Activated T-helper 1 cell treated with anti-CD3 and anti-CD28 coated beads, Interleukin-12 subunit alpha, Interleukin-12 subunit beta, Interleukin-2, Interleukin-4 antibody, amounts not matched to agents 30 ng/mL and 10 ng/mL and 1 ng/mL, durations not matched to agents 14 hours and 24 hours and 36 hours (primary cell): ENCODE measurements at regions not wholly inside any gene's neighbourhood (a gene's known extent, or its start where the extent isn't known, plus 50 kb on each side); places are given as distances from the start of the nearest gene placed in this dataset.
"Not testable (repeated sequence)": the region's sequence is repeated elsewhere in the genome, so short reads cannot be mapped to it uniquely, and the experiment has no call there.

Experiments
- DNase-seq: peaks from one replicate; pipeline ENCODE4 v3.0.0; 2021; ENCODE audit warnings: low spot score
- H3K27ac Mint-ChIP-seq: one replicate; pipeline ENCODE4 v1.8.0; 2021; ENCODE audit warnings: mild to moderate bottlenecking, mixed read lengths
- H3K27me3 Mint-ChIP-seq: one replicate; pipeline ENCODE4 v1.8.0; 2022; ENCODE audit warnings: mild to moderate bottlenecking, moderate library complexity, mixed read lengths; ENCODE audit not compliant: insufficient read depth
- H3K36me3 Mint-ChIP-seq: one replicate; pipeline ENCODE4 v1.8.0; 2021; ENCODE audit warnings: low read depth, mixed read lengths
- H3K4me1 Mint-ChIP-seq: one replicate; pipeline ENCODE4 v1.8.0; 2021; ENCODE audit warnings: low read depth, mixed read lengths
- H3K4me3 Mint-ChIP-seq: one replicate; pipeline ENCODE4 v1.8.0; 2021; ENCODE audit warnings: mild to moderate bottlenecking, moderate library complexity, mixed read lengths
- H3K9me3 Mint-ChIP-seq: one replicate; pipeline ENCODE4 v1.8.0; 2021; ENCODE audit warnings: mixed read lengths
- intact Hi-C: fragments of 100-400 bp; cut with micrococcal nuclease; formaldehyde crosslinking; loops from one replicate; pipeline ENCODE4 v1.15.1; 2024

- Mint-ChIP-seq H3K4me1 (peaks cover 10% of the 10 kb centered on the region), H3K27me3 (no peaks in the 10 kb centered on the region), H3K36me3 (peaks cover 5% of the 10 kb centered on the region), H3K4me3 (no peak overlapping the region), H3K27ac (peak overlapping the region; percentile 64), H3K9me3 (peaks cover 30% of the 10 kb centered on the region)
- intact Hi-C loops: no loop called here
- no peak for DNase-seq
Measured at GRCh38 chr22:47495110-47495509, 732.7 kb downstream of the TBC1D22A start.

GRCh38 chr22:47488131-47488530 lies 725.7 kb downstream of the TBC1D22A start:
- not testable (repeated sequence) for H3K9me3 Mint-ChIP-seq

GRCh38 chr22:47486569-47487312 lies 724.3 kb downstream of the TBC1D22A start:
- H3K9me3 Mint-ChIP-seq: no peaks in the 10 kb centered on the region
- intact Hi-C loops: no loop called here
- H3K4me3 Mint-ChIP-seq: no peak overlapping the region
- peaks cover 9% of the 10 kb centered on the region for H3K27me3 Mint-ChIP-seq
- H3K36me3 Mint-ChIP-seq: no peaks in the 10 kb centered on the region
- H3K27ac Mint-ChIP-seq: no peak overlapping the region
- no peaks in the 10 kb centered on the region for H3K4me1 Mint-ChIP-seq
- no peak for DNase-seq

More at GRCh38 chr22:47488131-47488530, 725.7 kb downstream of the TBC1D22A start:
- H3K27me3 Mint-ChIP-seq, H3K4me3 Mint-ChIP-seq, H3K4me1 Mint-ChIP-seq, DNase-seq, H3K36me3 Mint-ChIP-seq, intact Hi-C loops, H3K27ac Mint-ChIP-seq: not testable (repeated sequence)

GRCh38 chr22:47484960-47485569 lies 722.6 kb downstream of the TBC1D22A start:
- no peak overlapping the region for H3K4me3 Mint-ChIP-seq
- H3K9me3 Mint-ChIP-seq: no peaks in the 10 kb centered on the region
- intact Hi-C loops: no loop called here
- no peak overlapping the region for H3K27ac Mint-ChIP-seq
- no peaks in the 10 kb centered on the region for H3K36me3 Mint-ChIP-seq
- no peak for DNase-seq
- H3K27me3 Mint-ChIP-seq: peaks cover 9% of the 10 kb centered on the region
- H3K4me1 Mint-ChIP-seq: no peaks in the 10 kb centered on the region

- Mint-ChIP-seq H3K27me3 (peaks cover 3% of the 10 kb centered on the region), H3K9me3 (no peaks in the 10 kb centered on the region), H3K4me1 (peaks cover 10% of the 10 kb centered on the region), H3K36me3 (no peaks in the 10 kb centered on the region), H3K4me3 (no peak overlapping the region), H3K27ac (no peak overlapping the region)
- intact Hi-C loops: no loop called here
- DNase-seq: no peak
Measured at GRCh38 chr22:47476231-47476630, 713.8 kb downstream of the TBC1D22A start.

- no peak overlapping the region for H3K4me3 Mint-ChIP-seq
- H3K4me1 Mint-ChIP-seq: peaks cover 10% of the 10 kb centered on the region
- H3K36me3 Mint-ChIP-seq: no peaks in the 10 kb centered on the region
- intact Hi-C loops: no loop called here
- no peak for DNase-seq
- no peaks in the 10 kb centered on the region for H3K9me3 Mint-ChIP-seq
- no peak overlapping the region for H3K27ac Mint-ChIP-seq
- H3K27me3 Mint-ChIP-seq: peaks cover 3% of the 10 kb centered on the region
Measured at GRCh38 chr22:47474895-47475294, 712.4 kb downstream of the TBC1D22A start.

- H3K27ac Mint-ChIP-seq: no peak overlapping the region
- peaks cover 10% of the 10 kb centered on the region for H3K4me1 Mint-ChIP-seq
- no peaks in the 10 kb centered on the region for H3K36me3 Mint-ChIP-seq
- H3K9me3 Mint-ChIP-seq: no peaks in the 10 kb centered on the region
- no peak overlapping the region for H3K4me3 Mint-ChIP-seq
- no peak for DNase-seq
- H3K27me3 Mint-ChIP-seq: peaks cover 3% of the 10 kb centered on the region
- intact Hi-C loops: no loop called here
Measured at GRCh38 chr22:47474464-47474863, 712.0 kb downstream of the TBC1D22A start.

- peaks cover 10% of the 10 kb centered on the region for H3K4me1 Mint-ChIP-seq
- H3K9me3 Mint-ChIP-seq: no peaks in the 10 kb centered on the region
- intact Hi-C loops: no loop called here
- H3K27ac Mint-ChIP-seq: no peak overlapping the region
- H3K36me3 Mint-ChIP-seq: no peaks in the 10 kb centered on the region
- no peak for DNase-seq
- peaks cover 3% of the 10 kb centered on the region for H3K27me3 Mint-ChIP-seq
- H3K4me3 Mint-ChIP-seq: no peak overlapping the region
Measured at GRCh38 chr22:47472636-47473035, 710.2 kb downstream of the TBC1D22A start.

- no peak for DNase-seq
- Mint-ChIP-seq H3K36me3 (no peaks in the 10 kb centered on the region), H3K4me1 (peaks cover 10% of the 10 kb centered on the region), H3K27ac (no peak overlapping the region), H3K27me3 (peaks cover 3% of the 10 kb centered on the region), H3K4me3 (no peak overlapping the region), H3K9me3 (peaks cover 3% of the 10 kb centered on the region)
- intact Hi-C loops: no loop called here
Measured at GRCh38 chr22:47471406-47471805, 709.0 kb downstream of the TBC1D22A start.

- no peaks in the 10 kb centered on the region for H3K36me3 Mint-ChIP-seq
- H3K4me1 Mint-ChIP-seq: no peaks in the 10 kb centered on the region
- H3K27ac Mint-ChIP-seq: no peak overlapping the region
- H3K9me3 Mint-ChIP-seq: peaks cover 3% of the 10 kb centered on the region
- DNase-seq: no peak
- intact Hi-C loops: no loop called here
- no peak overlapping the region for H3K4me3 Mint-ChIP-seq
- no peaks in the 10 kb centered on the region for H3K27me3 Mint-ChIP-seq
Measured at GRCh38 chr22:47465809-47466208, 703.4 kb downstream of the TBC1D22A start.

GRCh38 chr22:47465222-47465621 lies 702.8 kb downstream of the TBC1D22A start:
- H3K36me3 Mint-ChIP-seq: no peaks in the 10 kb centered on the region
- H3K4me1 Mint-ChIP-seq: no peaks in the 10 kb centered on the region
- no peak overlapping the region for H3K27ac Mint-ChIP-seq
- no peak overlapping the region for H3K4me3 Mint-ChIP-seq
- intact Hi-C loops: no loop called here
- peaks cover 3% of the 10 kb centered on the region for H3K9me3 Mint-ChIP-seq
- DNase-seq: no peak
- H3K27me3 Mint-ChIP-seq: no peaks in the 10 kb centered on the region

GRCh38 chr22:47463220-47463619 lies 700.8 kb downstream of the TBC1D22A start:
- no peak for DNase-seq
- no peaks in the 10 kb centered on the region for H3K27me3 Mint-ChIP-seq

GRCh38 chr22:47460861-47461260 lies 698.4 kb downstream of the TBC1D22A start:
- Mint-ChIP-seq H3K27ac (no peak overlapping the region), H3K4me1 (no peaks in the 10 kb centered on the region), H3K36me3 (no peaks in the 10 kb centered on the region), H3K27me3 (no peaks in the 10 kb centered on the region), H3K9me3 (no peaks in the 10 kb centered on the region), H3K4me3 (no peak overlapping the region)
- intact Hi-C loops: no loop called here
- no peak for DNase-seq

More at GRCh38 chr22:47463220-47463619, 700.8 kb downstream of the TBC1D22A start:
- no peaks in the 10 kb centered on the region for H3K4me1 Mint-ChIP-seq
- H3K27ac Mint-ChIP-seq: no peak overlapping the region
- H3K36me3 Mint-ChIP-seq: no peaks in the 10 kb centered on the region
- intact Hi-C loops: no loop called here
- H3K9me3 Mint-ChIP-seq: peaks cover 3% of the 10 kb centered on the region
- H3K4me3 Mint-ChIP-seq: no peak overlapping the region
